CD14-positive monocyte (primary cell): ENCODE measurements at regions not wholly inside any gene's neighbourhood (a gene's known extent, or its start where the extent isn't known, plus 50 kb on each side); places are given as distances from the start of the nearest gene placed in this dataset.

ENCODE experiments used
- DNase-seq, 3 donors: peaks; one replicate each; pipeline ENCODE4 v3.0.0-alpha.2; 2011 to 2022
- H2AFZ ChIP-seq: 2 replicates; pipeline ENCODE4 v1.6.0; 2012; ENCODE audit warnings: mild to moderate bottlenecking, low read depth, low read length, inconsistent platforms; ENCODE audit not compliant: insufficient read depth, poor library complexity, severe bottlenecking
- H3K27ac ChIP-seq, 2 donors: 1 replicate in 1 of 2; 2 replicates in 1 of 2; pipeline ENCODE4 v1.5.1; 2012 to 2013; ENCODE audit warnings: low read length in 2 of 2, control low read depth in 1 of 2, inconsistent platforms in 1 of 2, low read depth in 1 of 2, mild to moderate bottlenecking in 1 of 2
- H3K27me3 ChIP-seq, 2 donors: one replicate each; pipeline versions ENCODE4 v1.6.0 to v1.6.1; 2011 to 2013; ENCODE audit warnings: low read length in 2 of 2; ENCODE audit not compliant: control insufficient read depth in 2 of 2, insufficient read depth in 2 of 2
- H3K36me3 ChIP-seq, 2 donors: replicated peaks in 1 of 2; 1 replicate in 1 of 2; 2 replicates in 1 of 2; pipeline versions ENCODE4 v1.5.1 to v1.6.1; 2012 to 2013; ENCODE audit warnings: low read length in 2 of 2, control low read depth in 1 of 2, inconsistent platforms in 1 of 2, mild to moderate bottlenecking in 1 of 2; ENCODE audit not compliant: insufficient read depth in 2 of 2, control insufficient read depth in 1 of 2
- H3K4me1 ChIP-seq, 2 donors: 1 replicate in 1 of 2; 2 replicates in 1 of 2; pipeline versions ENCODE4 v1.5.1 to v1.6.1; 2012 to 2013; ENCODE audit warnings: low read length in 2 of 2, control low read depth in 1 of 2, inconsistent platforms in 1 of 2, mild to moderate bottlenecking in 1 of 2, moderate library complexity in 1 of 2; ENCODE audit not compliant: insufficient read depth in 2 of 2, control insufficient read depth in 1 of 2
- H3K4me2 ChIP-seq: replicated peaks from 2 replicates; pipeline ENCODE3; 2012; ENCODE audit warnings: low read length, moderate library complexity, mild to moderate bottlenecking; ENCODE audit not compliant: poor library complexity, severe bottlenecking; ENCODE audit errors: extremely low read depth
- H3K4me3 ChIP-seq, 3 experiments: fragments of 200-600 bp in 1 of 3; sonication (generic) in 1 of 3; replicated peaks in 1 of 3; 1 replicate in 2 of 3; 2 replicates in 1 of 3; pipeline ENCODE4 v1.5.1; 2011 to 2013; ENCODE audit warnings: low read length in 3 of 3, mild to moderate bottlenecking in 3 of 3, control low read depth in 2 of 3, low read depth in 2 of 3, inconsistent platforms in 1 of 3, moderate library complexity in 1 of 3
- H3K79me2 ChIP-seq: 2 replicates; pipeline ENCODE4 v1.6.0; 2012; ENCODE audit warnings: mild to moderate bottlenecking, control low read depth, inconsistent platforms, low read length, moderate library complexity; ENCODE audit not compliant: insufficient read depth
- H3K9ac ChIP-seq: 2 replicates; pipeline ENCODE4 v1.6.0; 2017; ENCODE audit warnings: low read length, mild to moderate bottlenecking; ENCODE audit not compliant: insufficient read depth, poor library complexity, severe bottlenecking
- H3K9me3 ChIP-seq, 2 donors: replicated peaks in 1 of 2; 1 replicate in 1 of 2; 2 replicates in 1 of 2; pipeline versions ENCODE4 v1.5.1 to v1.6.1; 2012 to 2013; ENCODE audit warnings: low read length in 2 of 2, control low read depth in 1 of 2; ENCODE audit not compliant: control insufficient read depth in 1 of 2, insufficient read depth in 1 of 2
- H4K20me1 ChIP-seq: 2 replicates; pipeline ENCODE4 v1.6.0; 2012; ENCODE audit warnings: mild to moderate bottlenecking, low read length, control low read depth, moderate library complexity; ENCODE audit not compliant: insufficient read depth
- H3K27ac Mint-ChIP-seq, 7 donors: one replicate each; pipeline ENCODE4 v1.8.0; 2020; ENCODE audit warnings: mild to moderate bottlenecking in 7 of 7, mixed read lengths in 7 of 7, moderate library complexity in 6 of 7, inconsistent platforms in 2 of 7
- H3K27me3 Mint-ChIP-seq, 3 donors: one replicate each; pipeline ENCODE4 v1.8.0; 2021 to 2022; ENCODE audit warnings: low read depth in 3 of 3, mild to moderate bottlenecking in 3 of 3, mixed read lengths in 3 of 3, moderate library complexity in 3 of 3, inconsistent platforms in 1 of 3
- H3K36me3 Mint-ChIP-seq, 2 donors: one replicate each; pipeline ENCODE4 v1.8.0; 2020; ENCODE audit warnings: mixed read lengths in 2 of 2, inconsistent platforms in 1 of 2, mild to moderate bottlenecking in 1 of 2
- H3K4me1 Mint-ChIP-seq: one replicate; pipeline ENCODE4 v1.8.0; 2020; ENCODE audit warnings: mild to moderate bottlenecking, mixed read lengths
- H3K4me3 Mint-ChIP-seq, 2 donors: one replicate each; pipeline ENCODE4 v1.8.0; 2020; ENCODE audit warnings: mild to moderate bottlenecking in 2 of 2, mixed read lengths in 2 of 2, moderate library complexity in 1 of 2
- H3K9me3 Mint-ChIP-seq, 7 donors: one replicate each; pipeline ENCODE4 v1.8.0; 2020 to 2022; ENCODE audit warnings: mixed read lengths in 7 of 7, mild to moderate bottlenecking in 6 of 7, moderate library complexity in 6 of 7, inconsistent platforms in 2 of 7
- WGBS: methylation state at CpG from one replicate; pipeline ENCODE4 v1.1.5; 2013; ENCODE audit warnings: missing lambda C conversion rate; ENCODE audit not compliant: insufficient coverage; 5-methylcytosine and 5-hydroxymethylcytosine counted together
- intact Hi-C, 2 donors: fragments of 100-400 bp; cut with micrococcal nuclease; formaldehyde crosslinking; loops; one replicate each; pipeline versions ENCODE4 v1.15.0 to v1.15.1; 2023
- TF ChIP-seq, protein P1 (sequence below): fragments of 200-600 bp; IDR thresholded peaks from one replicate; pipeline ENCODE4 v1.8.0; 2022; ENCODE audit warnings: antibody characterized with exemption, mild to moderate bottlenecking

DNA sequence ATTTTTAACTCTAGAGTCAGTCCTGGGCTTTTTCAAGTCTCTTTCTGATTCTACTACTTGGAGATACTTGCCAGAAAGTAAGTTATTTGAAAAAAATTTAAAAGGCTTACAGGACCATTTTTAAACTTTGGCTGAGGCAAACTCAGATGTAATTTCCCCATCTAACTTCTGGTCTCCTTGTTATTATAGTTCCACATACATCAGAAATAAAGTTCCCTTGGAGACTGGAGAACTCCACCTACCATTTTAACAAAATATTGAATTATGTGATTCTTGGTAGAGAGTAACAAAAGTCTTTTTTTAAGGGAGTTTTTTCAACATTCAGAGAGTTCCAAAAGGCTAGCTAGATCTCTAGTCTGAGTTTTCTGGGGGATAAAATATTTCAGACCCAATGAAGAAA lies 56.3 kb upstream of the SNX2 start:
- TF ChIP-seq, protein P1, sequence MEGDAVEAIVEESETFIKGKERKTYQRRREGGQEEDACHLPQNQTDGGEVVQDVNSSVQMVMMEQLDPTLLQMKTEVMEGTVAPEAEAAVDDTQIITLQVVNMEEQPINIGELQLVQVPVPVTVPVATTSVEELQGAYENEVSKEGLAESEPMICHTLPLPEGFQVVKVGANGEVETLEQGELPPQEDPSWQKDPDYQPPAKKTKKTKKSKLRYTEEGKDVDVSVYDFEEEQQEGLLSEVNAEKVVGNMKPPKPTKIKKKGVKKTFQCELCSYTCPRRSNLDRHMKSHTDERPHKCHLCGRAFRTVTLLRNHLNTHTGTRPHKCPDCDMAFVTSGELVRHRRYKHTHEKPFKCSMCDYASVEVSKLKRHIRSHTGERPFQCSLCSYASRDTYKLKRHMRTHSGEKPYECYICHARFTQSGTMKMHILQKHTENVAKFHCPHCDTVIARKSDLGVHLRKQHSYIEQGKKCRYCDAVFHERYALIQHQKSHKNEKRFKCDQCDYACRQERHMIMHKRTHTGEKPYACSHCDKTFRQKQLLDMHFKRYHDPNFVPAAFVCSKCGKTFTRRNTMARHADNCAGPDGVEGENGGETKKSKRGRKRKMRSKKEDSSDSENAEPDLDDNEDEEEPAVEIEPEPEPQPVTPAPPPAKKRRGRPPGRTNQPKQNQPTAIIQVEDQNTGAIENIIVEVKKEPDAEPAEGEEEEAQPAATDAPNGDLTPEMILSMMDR: no peak
- DNase-seq: no peak
- Histone ChIP-seq H2AFZ (no peak overlapping the region), H3K9me3 (no peaks in the 10 kb centered on the region), H3K27ac (no peak overlapping the region), H3K4me1 (peaks cover 0 to 3% of the 10 kb centered on the region in 2 donors), H4K20me1 (no peaks in the 10 kb centered on the region), H3K4me2 (no peak overlapping the region), H3K27me3 (peaks cover 0 to 4% of the 10 kb centered on the region in 2 donors), H3K9ac (no peak overlapping the region), H3K79me2 (no peaks in the 10 kb centered on the region), H3K36me3 (no peaks in the 10 kb centered on the region), H3K4me3 (no peak overlapping the region)
- Mint-ChIP-seq H3K36me3 (no peaks in the 10 kb centered on the region), H3K27me3 (peaks cover under 1 to 14% (median 7%) of the 10 kb centered on the region in 3 donors), H3K4me1 (peaks cover 4% of the 10 kb centered on the region), H3K27ac (no peak overlapping the region), H3K9me3 (peaks cover 0 to 5% (median 0%) of the 10 kb centered on the region in 7 donors), H3K4me3 (no peak overlapping the region)
- intact Hi-C loops: no loop called here

DNA sequence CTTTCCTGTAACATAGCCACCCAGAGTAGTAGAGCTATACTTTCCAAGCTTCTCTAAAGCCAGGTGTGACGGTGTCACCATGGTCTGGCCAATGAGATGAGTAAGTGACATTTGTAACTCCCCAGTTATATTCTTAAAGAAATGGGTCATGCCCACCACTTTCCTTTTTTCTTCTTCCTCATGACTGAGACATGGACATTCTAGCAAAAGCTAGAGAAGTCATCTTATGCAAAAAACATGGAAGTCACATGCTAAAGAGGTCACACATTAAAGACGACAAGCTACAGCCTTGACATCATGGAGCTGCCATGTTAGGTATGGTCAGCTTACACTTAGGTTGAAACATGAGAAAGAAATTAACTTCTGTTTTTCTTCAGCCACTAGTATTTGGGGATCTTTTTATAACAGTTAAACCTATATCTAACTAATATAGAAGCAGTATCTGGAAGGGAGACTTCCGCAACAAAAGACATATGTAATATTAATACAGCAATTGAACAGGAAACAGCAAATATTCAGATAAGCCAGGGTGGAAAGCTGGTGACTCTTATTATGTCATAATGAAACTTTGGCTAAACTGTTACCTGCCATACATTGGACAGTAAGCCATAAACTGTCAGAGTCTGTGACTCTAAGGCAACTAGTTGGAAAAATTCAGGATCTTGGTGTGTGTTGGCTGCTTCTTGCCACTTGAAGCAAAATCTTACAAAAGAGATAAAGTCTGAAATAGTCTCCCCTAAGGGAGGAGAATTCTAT lies 54.7 kb upstream of the SNX2 start:
- no peak overlapping the region for H3K27ac Mint-ChIP-seq
- no peak overlapping the region for H3K27ac ChIP-seq
- no peak overlapping the region for H2AFZ ChIP-seq
- H3K27me3 Mint-ChIP-seq: peaks cover 0 to 11% (median 7%) of the 10 kb centered on the region in 3 donors
- WGBS: no CpG with 5 or more reads among the region's 3 CpGs
- H4K20me1 ChIP-seq: no peaks in the 10 kb centered on the region
- H3K27me3 ChIP-seq: no peaks in the 10 kb centered on the region
- no peak overlapping the region for H3K4me3 Mint-ChIP-seq
- H3K9me3 Mint-ChIP-seq: peaks cover 0 to 5% (median 0%) of the 10 kb centered on the region in 7 donors
- no peak overlapping the region for H3K4me3 ChIP-seq
- no peaks in the 10 kb centered on the region for H3K36me3 Mint-ChIP-seq
- TF ChIP-seq, protein P1: no peak
- H3K4me1 Mint-ChIP-seq: peaks cover 5% of the 10 kb centered on the region
- no peaks in the 10 kb centered on the region for H3K9me3 ChIP-seq
- H3K4me1 ChIP-seq: peaks cover 0 to 3% of the 10 kb centered on the region in 2 donors
- intact Hi-C loops: no loop called here
- H3K9ac ChIP-seq: no peak overlapping the region
- H3K79me2 ChIP-seq: no peaks in the 10 kb centered on the region
- no peak for DNase-seq
- no peak overlapping the region for H3K4me2 ChIP-seq
- no peaks in the 10 kb centered on the region for H3K36me3 ChIP-seq
